A673 (cell line): ENCODE measurements at regions not wholly inside any gene's neighbourhood (a gene's known extent, or its start where the extent isn't known, plus 50 kb on each side); places are given as distances from the start of the nearest gene placed in this dataset.
A peak's percentile ranks its signal among the peaks of the same experiment; 100 is the strongest.

Experiments
- BruUV-seq: library from RNA; stranded (reverse); fragments of 400-500 nt; replicated peaks from 2 replicates; lab custom pipeline; 2021; lab: Mats Ljungman, UMichigan
- CTCF ChIA-PET: fragments of 300-600 bp; sonication (Branson Sonifier 250); formaldehyde crosslinking; loops from one replicate; lab custom pipeline; 2022; ENCODE audit warnings: antibody characterized with exemption; lab: Charles Lee
- POLR2A ChIA-PET: fragments of 300-600 bp; sonication (Branson Sonifier 250); formaldehyde crosslinking; loops from one replicate; lab custom pipeline; 2022; ENCODE audit warnings: antibody characterized with exemption; ENCODE audit not compliant: low non-redundant PET; lab: Charles Lee
- DNase-seq: peaks from one replicate; pipeline ENCODE4 v3.0.0-alpha.2; 2015; ENCODE audit warnings: low spot score
- H3K27ac ChIP-seq: fragments of 200-600 bp; sonication (generic); 2 replicates; pipeline ENCODE4 v1.5.1; 2016; ENCODE audit warnings: mixed run types, low read depth, mild to moderate bottlenecking, mixed read lengths, antibody characterized with exemption, low read length; ENCODE audit not compliant: poor library complexity, severe bottlenecking
- H3K27me3 ChIP-seq: fragments of 200-600 bp; sonication (generic); replicated peaks from 2 replicates; pipeline ENCODE4 v1.6.1; 2017; ENCODE audit warnings: mixed run types, low read depth, mild to moderate bottlenecking, mixed read lengths, antibody characterized with exemption, low read length; ENCODE audit not compliant: insufficient read depth, poor library complexity
- H3K36me3 ChIP-seq: fragments of 200-600 bp; sonication (generic); 2 replicates; pipeline ENCODE4 v1.6.1; 2016; ENCODE audit warnings: mixed run types, mild to moderate bottlenecking, mixed read lengths, antibody characterized with exemption, low read length; ENCODE audit not compliant: insufficient read depth, poor library complexity, severe bottlenecking
- H3K4me1 ChIP-seq: fragments of 200-600 bp; sonication (generic); 2 replicates; pipeline ENCODE4 v1.6.1; 2017; ENCODE audit warnings: mixed run types, mild to moderate bottlenecking, mixed read lengths, antibody characterized with exemption, low read length; ENCODE audit not compliant: insufficient read depth, poor library complexity, severe bottlenecking
- H3K4me3 ChIP-seq: fragments of 200-600 bp; sonication (generic); 2 replicates; pipeline ENCODE4 v1.5.1; 2016; ENCODE audit warnings: low read depth, mixed run types, mild to moderate bottlenecking, mixed read lengths, low read length; ENCODE audit not compliant: poor library complexity, severe bottlenecking
- H3K9me3 ChIP-seq: fragments of 200-600 bp; sonication (generic); 2 replicates; pipeline ENCODE4 v1.6.1; 2016; ENCODE audit warnings: mixed run types, low read depth, mild to moderate bottlenecking, mixed read lengths, antibody characterized with exemption, low read length; ENCODE audit not compliant: poor library complexity, severe bottlenecking
- CTCF ChIP-seq: fragments of 300-800, 200-600 bp; sonication (generic); conservative IDR thresholded peaks from 2 replicates; pipeline ENCODE4 v1.5.1; 2017; ENCODE audit warnings: low read depth, mild to moderate bottlenecking, antibody characterized with exemption, low read length, moderate library complexity, mixed read lengths
- EZH2 ChIP-seq: fragments of 200-600 bp; sonication (generic); IDR thresholded peaks from 2 replicates; pipeline ENCODE4 v1.6.1; 2017; ENCODE audit warnings: borderline replicate concordance, low read depth, mild to moderate bottlenecking, mixed read lengths, antibody characterized with exemption, low read length; ENCODE audit not compliant: poor library complexity, severe bottlenecking
- intact Hi-C: fragments of 100-400 bp; cut with micrococcal nuclease; formaldehyde crosslinking; loops from one replicate; pipeline ENCODE4 v1.10.0; 2022; ENCODE audit not compliant: unreplicated experiment

- ChIA-PET POLR2A (no interaction called here), CTCF (no interaction called here)
- no peak for TF ChIP-seq EZH2
- no peak for TF ChIP-seq CTCF
- BruUV-seq = no TSS peak
- no peak overlapping the region for H3K4me3 ChIP-seq
- no peak for DNase-seq
- intact Hi-C loops = loop anchor here (10.0 kb wide), 2 partner anchors 111 to 361 kb away; no protein-coding TSS in a partner anchor
- no peak overlapping the region for H3K27ac ChIP-seq
- H3K4me1 ChIP-seq = no peaks in the 10 kb centered on the region
- H3K9me3 ChIP-seq = no peaks in the 10 kb centered on the region
- no peaks in the 10 kb centered on the region for H3K27me3 ChIP-seq
- no peaks in the 10 kb centered on the region for H3K36me3 ChIP-seq
Observed at GRCh38 chr9:1723522-1724015, 291.6 kb upstream of the SMARCA2 start.

GRCh38 chr9:1726993-1727759 lies 288.0 kb upstream of the SMARCA2 start:
- H3K27me3 ChIP-seq = peaks cover 3% of the 10 kb centered on the region
- peak; percentile 57 for DNase-seq
- no peaks in the 10 kb centered on the region for H3K4me1 ChIP-seq
- BruUV-seq = no TSS peak
- TF ChIP-seq CTCF (peak; percentile 54), EZH2 (no peak)
- H3K36me3 ChIP-seq = no peaks in the 10 kb centered on the region
- ChIA-PET POLR2A (no interaction called here), CTCF (interaction anchor here (1.0 to 1.2 kb wide), 3 partner anchors 110 to 145 kb away, joined by 3 to 4 read pairs (median 4); no protein-coding TSS in a partner anchor)
- intact Hi-C loops = loop anchor here (1.0 to 10.0 kb wide), 4 partner anchors 108 to 358 kb away; no protein-coding TSS in a partner anchor
- H3K9me3 ChIP-seq = no peaks in the 10 kb centered on the region
- H3K27ac ChIP-seq = no peak overlapping the region
- H3K4me3 ChIP-seq = no peak overlapping the region

- intact Hi-C loops = loop anchor here (5.0 to 10.0 kb wide), 3 partner anchors 105 to 355 kb away; no protein-coding TSS in a partner anchor
- no peak for DNase-seq
- Histone ChIP-seq H3K27me3 (peaks cover 3% of the 10 kb centered on the region), H3K36me3 (no peaks in the 10 kb centered on the region), H3K27ac (no peak overlapping the region), H3K4me3 (no peak overlapping the region), H3K9me3 (no peaks in the 10 kb centered on the region), H3K4me1 (no peaks in the 10 kb centered on the region)
- POLR2A ChIA-PET = no interaction called here
- CTCF ChIA-PET = no interaction called here
- no TSS peak for BruUV-seq
- TF ChIP-seq CTCF (no peak), EZH2 (no peak)
Observed at GRCh38 chr9:1729631-1730030, 285.5 kb upstream of the SMARCA2 start.
